ENCODE measurements at regions not wholly inside any gene's neighbourhood (a gene's known extent, or its start where the extent isn't known, plus 50 kb on each side); places are given as distances from the start of the nearest gene placed in this dataset.

DNA sequence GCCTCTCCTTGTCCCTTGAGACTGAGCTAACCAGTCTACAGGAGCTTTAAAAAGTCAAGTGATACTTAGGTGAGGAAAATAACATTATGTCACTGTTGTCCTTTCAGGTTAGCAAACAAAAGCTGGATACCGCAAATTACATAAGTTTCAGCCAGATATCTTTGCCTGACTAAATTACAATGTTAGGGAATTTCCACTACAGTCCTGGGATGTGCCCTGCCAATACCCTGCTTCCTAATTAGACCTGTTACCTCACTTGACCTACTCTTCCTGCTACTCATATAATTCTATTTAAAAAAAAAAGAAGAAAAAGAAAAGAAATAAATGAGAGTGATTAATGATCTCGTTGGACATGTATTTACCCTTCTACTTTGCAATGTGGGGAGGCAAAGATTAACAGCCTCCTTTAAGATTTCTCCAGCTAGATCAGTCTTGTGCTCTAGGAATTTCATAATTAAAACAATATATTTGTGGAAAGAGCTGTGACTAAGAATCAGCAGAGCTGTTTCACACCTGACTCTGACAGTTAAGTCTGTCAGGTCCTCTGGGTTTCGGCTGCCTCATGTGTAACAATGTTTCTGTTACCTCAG is 318.9 kb downstream of the HDGFL1 start:
- TF ChIP-seq, protein P1, sequence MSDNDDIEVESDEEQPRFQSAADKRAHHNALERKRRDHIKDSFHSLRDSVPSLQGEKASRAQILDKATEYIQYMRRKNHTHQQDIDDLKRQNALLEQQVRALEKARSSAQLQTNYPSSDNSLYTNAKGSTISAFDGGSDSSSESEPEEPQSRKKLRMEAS (CRISPR knock-in tag; IDR thresholded peaks at IDR 0.05), result no peak
- TF ChIP-seq, protein P2, sequence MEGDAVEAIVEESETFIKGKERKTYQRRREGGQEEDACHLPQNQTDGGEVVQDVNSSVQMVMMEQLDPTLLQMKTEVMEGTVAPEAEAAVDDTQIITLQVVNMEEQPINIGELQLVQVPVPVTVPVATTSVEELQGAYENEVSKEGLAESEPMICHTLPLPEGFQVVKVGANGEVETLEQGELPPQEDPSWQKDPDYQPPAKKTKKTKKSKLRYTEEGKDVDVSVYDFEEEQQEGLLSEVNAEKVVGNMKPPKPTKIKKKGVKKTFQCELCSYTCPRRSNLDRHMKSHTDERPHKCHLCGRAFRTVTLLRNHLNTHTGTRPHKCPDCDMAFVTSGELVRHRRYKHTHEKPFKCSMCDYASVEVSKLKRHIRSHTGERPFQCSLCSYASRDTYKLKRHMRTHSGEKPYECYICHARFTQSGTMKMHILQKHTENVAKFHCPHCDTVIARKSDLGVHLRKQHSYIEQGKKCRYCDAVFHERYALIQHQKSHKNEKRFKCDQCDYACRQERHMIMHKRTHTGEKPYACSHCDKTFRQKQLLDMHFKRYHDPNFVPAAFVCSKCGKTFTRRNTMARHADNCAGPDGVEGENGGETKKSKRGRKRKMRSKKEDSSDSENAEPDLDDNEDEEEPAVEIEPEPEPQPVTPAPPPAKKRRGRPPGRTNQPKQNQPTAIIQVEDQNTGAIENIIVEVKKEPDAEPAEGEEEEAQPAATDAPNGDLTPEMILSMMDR (IDR thresholded peaks at IDR 0.05), result no peak
- TF ChIP-seq, protein P3, sequence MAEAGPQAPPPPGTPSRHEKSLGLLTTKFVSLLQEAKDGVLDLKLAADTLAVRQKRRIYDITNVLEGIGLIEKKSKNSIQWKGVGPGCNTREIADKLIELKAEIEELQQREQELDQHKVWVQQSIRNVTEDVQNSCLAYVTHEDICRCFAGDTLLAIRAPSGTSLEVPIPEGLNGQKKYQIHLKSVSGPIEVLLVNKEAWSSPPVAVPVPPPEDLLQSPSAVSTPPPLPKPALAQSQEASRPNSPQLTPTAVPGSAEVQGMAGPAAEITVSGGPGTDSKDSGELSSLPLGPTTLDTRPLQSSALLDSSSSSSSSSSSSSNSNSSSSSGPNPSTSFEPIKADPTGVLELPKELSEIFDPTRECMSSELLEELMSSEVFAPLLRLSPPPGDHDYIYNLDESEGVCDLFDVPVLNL (CRISPR knock-in tag; IDR thresholded peaks at IDR 0.05; ENCODE audit: borderline replicate concordance, low read depth), result no peak
- TF ChIP-seq, protein P4, sequence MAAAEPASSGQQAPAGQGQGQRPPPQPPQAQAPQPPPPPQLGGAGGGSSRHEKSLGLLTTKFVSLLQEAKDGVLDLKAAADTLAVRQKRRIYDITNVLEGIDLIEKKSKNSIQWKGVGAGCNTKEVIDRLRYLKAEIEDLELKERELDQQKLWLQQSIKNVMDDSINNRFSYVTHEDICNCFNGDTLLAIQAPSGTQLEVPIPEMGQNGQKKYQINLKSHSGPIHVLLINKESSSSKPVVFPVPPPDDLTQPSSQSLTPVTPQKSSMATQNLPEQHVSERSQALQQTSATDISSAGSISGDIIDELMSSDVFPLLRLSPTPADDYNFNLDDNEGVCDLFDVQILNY (CRISPR knock-in tag; IDR thresholded peaks at IDR 0.05), result no peak
- TF ChIP-seq TP53 (CRISPR knock-in tag; IDR thresholded peaks at IDR 0.05) (no peak), FOXP1 (CRISPR knock-in tag; IDR thresholded peaks at IDR 0.05; ENCODE audit: borderline replicate concordance) (no peak), NFYB (CRISPR knock-in tag; conservative IDR thresholded peaks at IDR 0.05; ENCODE audit: low read depth) (no peak)
